IMR-90 (cell line): ENCODE measurements at regions not wholly inside any gene's neighbourhood (a gene's known extent, or its start where the extent isn't known, plus 50 kb on each side); places are given as distances from the start of the nearest gene placed in this dataset.

Experiments
- BHLHE40 ChIP-seq: fragments of 150-350 bp; IDR thresholded peaks from 2 replicates; pipeline ENCODE4 v1.6.1; 2016; ENCODE audit warnings: mild to moderate bottlenecking, low read depth, low read length
- CEBPB ChIP-seq: IDR thresholded peaks from 2 replicates; pipeline ENCODE4 v1.6.1; 2012; ENCODE audit warnings: low read depth, low read length, improper control_type of control experiment
- CTCF ChIP-seq: conservative IDR thresholded peaks from 2 replicates; pipeline ENCODE4 v1.5.1; 2012; ENCODE audit warnings: mild to moderate bottlenecking, low read depth, low read length, improper control_type of control experiment
- ELK1 ChIP-seq: fragments of 150-350 bp; IDR thresholded peaks from 2 replicates; pipeline ENCODE4 v1.6.1; 2016; ENCODE audit warnings: low read depth, mild to moderate bottlenecking, low read length, moderate library complexity, borderline replicate concordance
- FOS ChIP-seq: fragments of 150-350 bp; IDR thresholded peaks from 2 replicates; pipeline ENCODE4 v1.6.1; 2016; ENCODE audit warnings: low read depth, low read length
- MAFK ChIP-seq: IDR thresholded peaks from 2 replicates; pipeline ENCODE4 v1.6.1; 2012; ENCODE audit warnings: low read depth, low read length, improper control_type of control experiment
- MAZ ChIP-seq: IDR thresholded peaks from 2 replicates; pipeline ENCODE4 v1.6.1; 2012; ENCODE audit warnings: low read depth, mild to moderate bottlenecking, low read length, improper control_type of control experiment, moderate library complexity, borderline replicate concordance
- MXI1 ChIP-seq: IDR thresholded peaks from 2 replicates; pipeline ENCODE4 v1.6.1; 2012; ENCODE audit warnings: low read depth, mild to moderate bottlenecking, low read length, moderate library complexity, borderline replicate concordance
- NFE2L2 ChIP-seq: fragments of 150-350 bp; IDR thresholded peaks from 2 replicates; pipeline ENCODE4 v1.6.1; 2016; ENCODE audit warnings: low read depth, mild to moderate bottlenecking, low read length
- POLR2A ChIP-seq: IDR thresholded peaks from 2 replicates; pipeline ENCODE4 v1.6.1; 2012; ENCODE audit warnings: mild to moderate bottlenecking, low read depth, low read length
- RCOR1 ChIP-seq: IDR thresholded peaks from 2 replicates; pipeline ENCODE4 v1.6.1; 2012; ENCODE audit warnings: mild to moderate bottlenecking, low read length, improper control_type of control experiment; ENCODE audit not compliant: insufficient replicate concordance
- USF2 ChIP-seq: fragments of 150-350 bp; IDR thresholded peaks from 2 replicates; pipeline ENCODE4 v1.6.1; 2017; ENCODE audit warnings: mild to moderate bottlenecking, antibody characterized with exemption, low read length, low read depth

- TF ChIP-seq CTCF (no peak), CEBPB (no peak), POLR2A (no peak), NFE2L2 (no peak), BHLHE40 (no peak), MXI1 (no peak), MAZ (no peak), RCOR1 (no peak), MAFK (no peak), ELK1 (no peak), FOS (no peak), USF2 (no peak)
Observed at GRCh38 chr1:34275150-34275549, 98.4 kb downstream of the C1orf94 start.
